ENCODE measurements at regions not wholly inside any gene's neighbourhood (a gene's known extent, or its start where the extent isn't known, plus 50 kb on each side); places are given as distances from the start of the nearest gene placed in this dataset.

- Histone ChIP-seq H3K36me3 (ENCODE audit: control insufficient read depth in 5 of 5, insufficient read depth in 5 of 5, low read length in 5 of 5) (no peaks in the 10 kb centered on the region), H3K27me3 (ENCODE audit: control insufficient read depth in 5 of 5, insufficient read depth in 4 of 5, low read length in 5 of 5) (no peaks in the 10 kb centered on the region), H3K4me1 (ENCODE audit: control insufficient read depth in 5 of 5, insufficient read depth in 5 of 5, low read length in 5 of 5) (no peaks in the 10 kb centered on the region), H3K27ac (ENCODE audit: low read depth, low read length) (no peak overlapping the region), H3K4me3 (ENCODE audit: low read depth in 1 of 5, low read length in 5 of 5) (no peak overlapping the region), H3K9me3 (ENCODE audit: control insufficient read depth in 5 of 5, low read length in 5 of 5) (no peaks in the 10 kb centered on the region), H3K9ac (ENCODE audit: low read length in 5 of 5) (no peak overlapping the region)
Measured at GRCh38 chr13:46962281-46962941, 65.6 kb upstream of the HTR2A start.

- H3K36me3 ChIP-seq (ENCODE audit: control insufficient read depth in 5 of 5, insufficient read depth in 5 of 5, low read length in 5 of 5) = no peaks in the 10 kb centered on the region
- H3K27me3 ChIP-seq (ENCODE audit: control insufficient read depth in 5 of 5, insufficient read depth in 4 of 5, low read length in 5 of 5) = no peaks in the 10 kb centered on the region
- H3K27ac ChIP-seq (ENCODE audit: low read depth, low read length) = no peak overlapping the region
- no peaks in the 10 kb centered on the region for H3K4me1 ChIP-seq (ENCODE audit: control insufficient read depth in 5 of 5, insufficient read depth in 5 of 5, low read length in 5 of 5)
- H3K4me3 ChIP-seq (ENCODE audit: low read depth in 1 of 5, low read length in 5 of 5) = no peak overlapping the region
- no peak overlapping the region for H3K9ac ChIP-seq (ENCODE audit: low read length in 5 of 5)
- no peaks in the 10 kb centered on the region for H3K9me3 ChIP-seq (ENCODE audit: control insufficient read depth in 5 of 5, low read length in 5 of 5)
Measured at GRCh38 chr13:46961719-46962118, 64.9 kb upstream of the HTR2A start.

- Histone ChIP-seq H3K9ac (ENCODE audit: low read length in 5 of 5) (no peak overlapping the region), H3K4me3 (ENCODE audit: low read depth in 1 of 5, low read length in 5 of 5) (no peak overlapping the region), H3K36me3 (ENCODE audit: control insufficient read depth in 5 of 5, insufficient read depth in 5 of 5, low read length in 5 of 5) (no peaks in the 10 kb centered on the region), H3K4me1 (ENCODE audit: control insufficient read depth in 5 of 5, insufficient read depth in 5 of 5, low read length in 5 of 5) (no peaks in the 10 kb centered on the region), H3K27ac (ENCODE audit: low read depth, low read length) (no peak overlapping the region), H3K9me3 (ENCODE audit: control insufficient read depth in 5 of 5, low read length in 5 of 5) (no peaks in the 10 kb centered on the region), H3K27me3 (ENCODE audit: control insufficient read depth in 5 of 5, insufficient read depth in 4 of 5, low read length in 5 of 5) (no peaks in the 10 kb centered on the region)
Measured at GRCh38 chr13:46953941-46954340, 57.1 kb upstream of the HTR2A start.

GRCh38 chr13:46953331-46953730 is 56.5 kb upstream of the HTR2A start:
- H3K36me3 ChIP-seq (ENCODE audit: control insufficient read depth in 5 of 5, insufficient read depth in 5 of 5, low read length in 5 of 5) = no peaks in the 10 kb centered on the region
- H3K27ac ChIP-seq (ENCODE audit: low read depth, low read length) = no peak overlapping the region
- H3K4me3 ChIP-seq (ENCODE audit: low read depth in 1 of 5, low read length in 5 of 5) = no peak overlapping the region
- H3K9me3 ChIP-seq (ENCODE audit: control insufficient read depth in 5 of 5, low read length in 5 of 5) = no peaks in the 10 kb centered on the region
- no peaks in the 10 kb centered on the region for H3K27me3 ChIP-seq (ENCODE audit: control insufficient read depth in 5 of 5, insufficient read depth in 4 of 5, low read length in 5 of 5)
- H3K9ac ChIP-seq (ENCODE audit: low read length in 5 of 5) = no peak overlapping the region
- H3K4me1 ChIP-seq (ENCODE audit: control insufficient read depth in 5 of 5, insufficient read depth in 5 of 5, low read length in 5 of 5) = no peaks in the 10 kb centered on the region

GRCh38 chr13:46951516-46951915 is 54.7 kb upstream of the HTR2A start:
- H3K9ac ChIP-seq (ENCODE audit: low read length in 5 of 5) = no peak overlapping the region
- H3K27me3 ChIP-seq (ENCODE audit: control insufficient read depth in 5 of 5, insufficient read depth in 4 of 5, low read length in 5 of 5) = no peaks in the 10 kb centered on the region
- H3K27ac ChIP-seq (ENCODE audit: low read depth, low read length) = no peak overlapping the region
- H3K36me3 ChIP-seq (ENCODE audit: control insufficient read depth in 5 of 5, insufficient read depth in 5 of 5, low read length in 5 of 5) = no peaks in the 10 kb centered on the region
- no peaks in the 10 kb centered on the region for H3K9me3 ChIP-seq (ENCODE audit: control insufficient read depth in 5 of 5, low read length in 5 of 5)
- no peaks in the 10 kb centered on the region for H3K4me1 ChIP-seq (ENCODE audit: control insufficient read depth in 5 of 5, insufficient read depth in 5 of 5, low read length in 5 of 5)
- no peak overlapping the region for H3K4me3 ChIP-seq (ENCODE audit: low read depth in 1 of 5, low read length in 5 of 5)

GRCh38 chr13:46949211-46949610 is 52.4 kb upstream of the HTR2A start:
- Histone ChIP-seq H3K9ac (ENCODE audit: low read length in 5 of 5) (no peak overlapping the region), H3K36me3 (ENCODE audit: control insufficient read depth in 5 of 5, insufficient read depth in 5 of 5, low read length in 5 of 5) (no peaks in the 10 kb centered on the region), H3K9me3 (ENCODE audit: control insufficient read depth in 5 of 5, low read length in 5 of 5) (peaks cover 0 to 7% (median 0%) of the 10 kb centered on the region in 5 donors), H3K27me3 (ENCODE audit: control insufficient read depth in 5 of 5, insufficient read depth in 4 of 5, low read length in 5 of 5) (no peaks in the 10 kb centered on the region), H3K27ac (ENCODE audit: low read depth, low read length) (no peak overlapping the region), H3K4me3 (ENCODE audit: low read depth in 1 of 5, low read length in 5 of 5) (no peak overlapping the region), H3K4me1 (ENCODE audit: control insufficient read depth in 5 of 5, insufficient read depth in 5 of 5, low read length in 5 of 5) (no peaks in the 10 kb centered on the region)

GRCh38 chr13:46948338-46948737 is 51.5 kb upstream of the HTR2A start:
- no peak overlapping the region for H3K9ac ChIP-seq (ENCODE audit: low read length in 5 of 5)
- H3K27me3 ChIP-seq (ENCODE audit: control insufficient read depth in 5 of 5, insufficient read depth in 4 of 5, low read length in 5 of 5) = no peaks in the 10 kb centered on the region
- H3K36me3 ChIP-seq (ENCODE audit: control insufficient read depth in 5 of 5, insufficient read depth in 5 of 5, low read length in 5 of 5) = no peaks in the 10 kb centered on the region
- H3K4me3 ChIP-seq (ENCODE audit: low read depth in 1 of 5, low read length in 5 of 5) = no peak overlapping the region
- peaks cover 0 to 7% (median 0%) of the 10 kb centered on the region in 5 donors for H3K9me3 ChIP-seq (ENCODE audit: control insufficient read depth in 5 of 5, low read length in 5 of 5)
- H3K27ac ChIP-seq (ENCODE audit: low read depth, low read length) = no peak overlapping the region
- H3K4me1 ChIP-seq (ENCODE audit: control insufficient read depth in 5 of 5, insufficient read depth in 5 of 5, low read length in 5 of 5) = no peaks in the 10 kb centered on the region

- H3K4me1 ChIP-seq (ENCODE audit: control insufficient read depth in 5 of 5, insufficient read depth in 5 of 5, low read length in 5 of 5) = no peaks in the 10 kb centered on the region
- peaks cover 0 to 7% (median 0%) of the 10 kb centered on the region in 5 donors for H3K9me3 ChIP-seq (ENCODE audit: control insufficient read depth in 5 of 5, low read length in 5 of 5)
- no peak overlapping the region for H3K9ac ChIP-seq (ENCODE audit: low read length in 5 of 5)
- no peaks in the 10 kb centered on the region for H3K27me3 ChIP-seq (ENCODE audit: control insufficient read depth in 5 of 5, insufficient read depth in 4 of 5, low read length in 5 of 5)
- no peak overlapping the region for H3K4me3 ChIP-seq (ENCODE audit: low read depth in 1 of 5, low read length in 5 of 5)
- no peaks in the 10 kb centered on the region for H3K36me3 ChIP-seq (ENCODE audit: control insufficient read depth in 5 of 5, insufficient read depth in 5 of 5, low read length in 5 of 5)
- no peak overlapping the region for H3K27ac ChIP-seq (ENCODE audit: low read depth, low read length)
Measured at GRCh38 chr13:46947425-46948191, 50.8 kb upstream of the HTR2A start.

Data from subcutaneous abdominal adipose tissue (tissue), 5 donors.